Liver (tissue), 7 donors: ENCODE measurements at regions not wholly inside any gene's neighbourhood (a gene's known extent, or its start where the extent isn't known, plus 50 kb on each side); places are given as distances from the start of the nearest gene placed in this dataset.
"Not testable (repeated sequence)": the region's sequence is repeated elsewhere in the genome, so short reads cannot be mapped to it uniquely, and the experiment has no call there.

Experiments used
- DNase-seq: peaks from one replicate; pipeline ENCODE4 v3.0.0-alpha.2; 2017; ENCODE audit warnings: low spot score
- H3K27ac ChIP-seq, 2 donors: one replicate each; pipeline ENCODE4 v1.7.0; 2013; ENCODE audit warnings: inconsistent platforms in 2 of 2, low read length in 2 of 2, control low read depth in 1 of 2, low read depth in 1 of 2, mild to moderate bottlenecking in 1 of 2
- H3K27me3 ChIP-seq, 4 donors: one replicate each; pipeline versions ENCODE4 v1.6.1 to v1.7.0; 2013; ENCODE audit warnings: low read length in 3 of 4, inconsistent platforms in 1 of 4, mild to moderate bottlenecking in 1 of 4, moderate library complexity in 1 of 4; ENCODE audit not compliant: control insufficient read depth in 4 of 4, insufficient read depth in 4 of 4
- H3K36me3 ChIP-seq, 4 donors: one replicate each; pipeline versions ENCODE4 v1.6.1 to v1.7.0; 2013; ENCODE audit warnings: low read length in 3 of 4, mild to moderate bottlenecking in 3 of 4, low read depth in 1 of 4, moderate library complexity in 1 of 4; ENCODE audit not compliant: control insufficient read depth in 4 of 4, insufficient read depth in 3 of 4
- H3K4me1 ChIP-seq, 4 donors: one replicate each; pipeline versions ENCODE4 v1.6.1 to v1.7.0; 2013; ENCODE audit warnings: low read length in 3 of 4, mild to moderate bottlenecking in 3 of 4, moderate library complexity in 1 of 4; ENCODE audit not compliant: control insufficient read depth in 4 of 4, insufficient read depth in 4 of 4
- H3K4me3 ChIP-seq, 3 donors: one replicate each; pipeline versions ENCODE4 v1.6.1 to v1.7.0; 2013; ENCODE audit warnings: low read length in 3 of 3, control low read depth in 1 of 3, low read depth in 1 of 3, mild to moderate bottlenecking in 1 of 3
- H3K9ac ChIP-seq, 2 donors: one replicate each; pipeline ENCODE4 v1.7.0; 2013; ENCODE audit warnings: low read length in 2 of 2, mild to moderate bottlenecking in 2 of 2, moderate library complexity in 2 of 2, control low read depth in 1 of 2, low read depth in 1 of 2
- H3K9me3 ChIP-seq, 4 donors: one replicate each; pipeline versions ENCODE4 v1.6.1 to v1.7.0; 2013; ENCODE audit warnings: low read length in 3 of 4; ENCODE audit not compliant: control insufficient read depth in 4 of 4
- EGR1 ChIP-seq, 2 donors: IDR thresholded peaks; 2 replicates each; pipeline ENCODE4 v1.6.1; 2016 to 2018; ENCODE audit warnings: antibody characterized with exemption in 2 of 2, low read depth in 2 of 2
- FOXA1 ChIP-seq: IDR thresholded peaks from 2 replicates; pipeline ENCODE4 v1.6.1; 2016; ENCODE audit warnings: antibody characterized with exemption
- FOXA2 ChIP-seq: IDR thresholded peaks from 2 replicates; pipeline ENCODE4 v1.6.1; 2016; ENCODE audit warnings: antibody characterized with exemption
- GABPA ChIP-seq, 2 donors: IDR thresholded peaks in 1 of 2; conservative IDR thresholded peaks in 1 of 2; 2 replicates each; pipeline ENCODE4 v1.6.1; 2016; ENCODE audit warnings: antibody characterized with exemption in 2 of 2, mild to moderate bottlenecking in 1 of 2, moderate library complexity in 1 of 2
- HNF4A ChIP-seq, 2 donors: conservative IDR thresholded peaks; 2 replicates each; pipeline ENCODE4 v1.6.1; 2016; ENCODE audit warnings: antibody characterized with exemption in 2 of 2, mild to moderate bottlenecking in 2 of 2
- HNF4G ChIP-seq: IDR thresholded peaks from 2 replicates; pipeline ENCODE4 v1.6.1; 2016; ENCODE audit warnings: antibody characterized with exemption
- JUND ChIP-seq, 2 donors: IDR thresholded peaks; 2 replicates each; pipeline ENCODE4 v1.6.1; 2016; ENCODE audit warnings: antibody characterized with exemption in 2 of 2
- MAX ChIP-seq: IDR thresholded peaks from 2 replicates; pipeline ENCODE4 v1.6.1; 2016; ENCODE audit warnings: antibody characterized with exemption
- RXRA ChIP-seq, 2 donors: IDR thresholded peaks; 2 replicates each; pipeline ENCODE4 v1.6.1; 2017 to 2018; ENCODE audit warnings: antibody characterized with exemption in 2 of 2, mild to moderate bottlenecking in 1 of 2
- SP1 ChIP-seq: IDR thresholded peaks from 2 replicates; pipeline ENCODE4 v1.6.1; 2018; ENCODE audit warnings: antibody characterized with exemption, mild to moderate bottlenecking
- TAF1 ChIP-seq: conservative IDR thresholded peaks from 2 replicates; pipeline ENCODE4 v1.6.1; 2016; ENCODE audit warnings: antibody characterized with exemption, mild to moderate bottlenecking
- YY1 ChIP-seq: IDR thresholded peaks from 2 replicates; pipeline ENCODE4 v1.6.1; 2016; ENCODE audit warnings: antibody characterized with exemption, mild to moderate bottlenecking
- WGBS: extraction: QIAGEN DNeasy Blood & Tissue Kit; methylation state at CpG from one replicate; pipeline ENCODE4 v1.1.7; 2013; 5-methylcytosine and 5-hydroxymethylcytosine counted together
- donor health status: healthy.
- donor health status: healthy.
- donor health status: healthy.
- donor health status: healthy.

GRCh38 chr6:131471331-131471730 lies 101.7 kb upstream of the ARG1 start:
- Histone ChIP-seq H3K36me3 (no peaks in the 10 kb centered on the region), H3K4me3 (no peak overlapping the region), H3K9me3 (no peaks in the 10 kb centered on the region), H3K4me1 (no peaks in the 10 kb centered on the region), H3K27ac (no peak overlapping the region), H3K9ac (no peak overlapping the region), H3K27me3 (no peaks in the 10 kb centered on the region)
- no peak for TF ChIP-seq FOXA2
- no peak for TF ChIP-seq HNF4A (conservative IDR thresholded peaks at IDR 0.05)
- TF ChIP-seq JUND (IDR thresholded peaks at IDR 0.05): no peak
- TF ChIP-seq HNF4G: no peak
- DNase-seq: no peak
- WGBS: 93% methylated on average over 3 of the region's 3 CpGs

GRCh38 chr6:131473303-131473702 lies 99.7 kb upstream of the ARG1 start:
- H3K9ac ChIP-seq, H3K4me3 ChIP-seq, H3K27me3 ChIP-seq, H3K9me3 ChIP-seq, DNase-seq, H3K27ac ChIP-seq, H3K4me1 ChIP-seq, H3K36me3 ChIP-seq: not testable (repeated sequence)
- TF ChIP-seq HNF4A (conservative IDR thresholded peaks at IDR 0.05): peak; percentile 51 to 71
- peak; percentile 27 for TF ChIP-seq YY1

- Histone ChIP-seq H3K27ac (no peak overlapping the region), H3K4me3 (no peak overlapping the region), H3K36me3 (no peaks in the 10 kb centered on the region), H3K27me3 (no peaks in the 10 kb centered on the region), H3K4me1 (no peaks in the 10 kb centered on the region), H3K9me3 (no peaks in the 10 kb centered on the region), H3K9ac (no peak overlapping the region)
- TF ChIP-seq RXRA (IDR thresholded peaks at IDR 0.05) (no peak), GABPA (IDR thresholded peaks at IDR 0.05 in 1 of 2, conservative IDR thresholded peaks at IDR 0.05 in 1 of 2) (no peak), JUND (IDR thresholded peaks at IDR 0.05) (no peak), HNF4A (conservative IDR thresholded peaks at IDR 0.05) (no peak)
- WGBS: 92% methylated on average over 2 of the region's 2 CpGs
- no peak for DNase-seq
Observed at GRCh38 chr6:131476362-131476761, 96.7 kb upstream of the ARG1 start.

GRCh38 chr6:131478740-131479211 lies 94.2 kb upstream of the ARG1 start:
- DNase-seq, H3K27me3 ChIP-seq, H3K9me3 ChIP-seq, H3K36me3 ChIP-seq, H3K4me3 ChIP-seq, H3K4me1 ChIP-seq, H3K9ac ChIP-seq, H3K27ac ChIP-seq: not testable (repeated sequence)
- WGBS: 64% methylated on average over 6 of the region's 6 CpGs

- H3K27ac ChIP-seq: no peak overlapping the region
- 95% methylated on average over 2 of the region's 2 CpGs for WGBS
- H3K27me3 ChIP-seq: no peaks in the 10 kb centered on the region
Observed at GRCh38 chr6:131486608-131487007, 86.4 kb upstream of the ARG1 start.

More at GRCh38 chr6:131486608-131487007, 86.4 kb upstream of the ARG1 start:
- no peak overlapping the region for H3K9ac ChIP-seq
- no peak for DNase-seq
- H3K4me3 ChIP-seq: no peak overlapping the region
- no peaks in the 10 kb centered on the region for H3K36me3 ChIP-seq
- H3K9me3 ChIP-seq: no peaks in the 10 kb centered on the region
- TF ChIP-seq TAF1 (no peak), FOXA1 (no peak), FOXA2 (no peak), HNF4A (conservative IDR thresholded peaks at IDR 0.05) (no peak), GABPA (IDR thresholded peaks at IDR 0.05 in 1 of 2, conservative IDR thresholded peaks at IDR 0.05 in 1 of 2) (no peak), RXRA (IDR thresholded peaks at IDR 0.05) (no peak), EGR1 (IDR thresholded peaks at IDR 0.05; ENCODE audit: low read depth in 2 of 2) (no peak), SP1 (no peak), HNF4G (no peak), YY1 (no peak), MAX (no peak), JUND (IDR thresholded peaks at IDR 0.05) (no peak)
- no peaks in the 10 kb centered on the region for H3K4me1 ChIP-seq
